ENCODE measurements at regions not wholly inside any gene's neighbourhood (a gene's known extent, or its start where the extent isn't known, plus 50 kb on each side); places are given as distances from the start of the nearest gene placed in this dataset.

DNA sequence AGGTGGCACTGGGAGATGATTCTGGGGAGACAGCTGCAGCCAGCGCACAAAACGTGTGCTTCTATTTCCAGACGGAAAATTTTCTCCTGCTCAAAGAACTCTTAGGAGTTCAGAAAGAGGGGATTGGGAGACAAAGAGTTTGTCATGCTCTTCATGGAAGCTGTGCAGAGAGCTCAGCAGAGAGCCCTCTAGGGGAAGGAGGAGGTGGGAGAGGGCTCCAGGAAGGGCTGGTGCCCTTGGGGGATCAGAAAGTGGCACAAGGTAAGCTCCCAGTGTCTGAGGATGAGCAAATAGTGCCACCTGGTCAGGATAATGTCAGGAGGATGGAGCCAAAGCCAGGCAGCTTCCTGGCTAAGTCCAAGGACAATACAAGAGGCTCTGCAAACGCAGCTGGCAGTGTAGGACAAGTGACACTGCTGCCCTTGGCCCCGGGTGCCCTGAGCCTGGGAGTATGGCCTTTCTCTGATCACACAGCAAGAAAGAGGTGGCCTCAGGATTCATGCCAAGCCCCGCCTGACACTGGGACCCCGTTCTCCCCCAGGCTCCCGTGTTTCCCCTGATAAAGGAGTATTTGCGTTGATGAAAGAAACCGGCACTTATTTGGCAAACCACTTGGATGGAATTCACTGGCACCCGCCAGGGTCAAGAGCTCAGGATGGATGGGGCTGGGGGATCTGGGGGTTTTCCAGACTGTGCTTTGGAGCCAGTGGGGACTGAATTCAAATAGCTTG, 254.0 kb downstream of the PTPRU start:
- no peak for ATAC-seq
- DNase-seq (ENCODE audit: missing footprints): no peak
- intact Hi-C loops (cut with DNase I): no loop called here

DNA sequence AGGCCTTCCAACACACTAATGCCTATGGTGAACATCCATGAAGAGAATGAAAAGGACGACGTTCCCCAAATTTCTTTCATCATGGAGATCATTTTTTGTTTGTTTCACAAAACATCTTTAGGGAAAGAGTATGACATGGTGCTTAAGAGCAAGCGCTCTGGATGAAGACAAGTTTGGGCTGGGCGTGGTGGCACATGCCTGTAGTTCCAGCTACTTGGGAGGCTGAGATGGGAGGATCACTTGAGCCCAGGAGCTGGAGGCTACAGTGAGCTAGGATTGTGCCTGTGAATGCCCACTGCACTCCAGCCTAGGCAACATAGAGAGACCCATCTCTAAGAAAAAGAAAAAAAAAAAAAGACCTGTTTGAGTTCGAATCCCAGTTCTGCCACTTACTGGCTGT, 253.1 kb downstream of the PTPRU start:
- intact Hi-C loops (cut with DNase I): no loop called here
- ATAC-seq: no peak
- DNase-seq (ENCODE audit: missing footprints): no peak

- ATAC-seq: no peak
- intact Hi-C loops (cut with DNase I): no loop called here
- no peak for DNase-seq (ENCODE audit: missing footprints)
Measured at GRCh38 chr1:29488794-29489311, 252.5 kb downstream of the PTPRU start.

DNA sequence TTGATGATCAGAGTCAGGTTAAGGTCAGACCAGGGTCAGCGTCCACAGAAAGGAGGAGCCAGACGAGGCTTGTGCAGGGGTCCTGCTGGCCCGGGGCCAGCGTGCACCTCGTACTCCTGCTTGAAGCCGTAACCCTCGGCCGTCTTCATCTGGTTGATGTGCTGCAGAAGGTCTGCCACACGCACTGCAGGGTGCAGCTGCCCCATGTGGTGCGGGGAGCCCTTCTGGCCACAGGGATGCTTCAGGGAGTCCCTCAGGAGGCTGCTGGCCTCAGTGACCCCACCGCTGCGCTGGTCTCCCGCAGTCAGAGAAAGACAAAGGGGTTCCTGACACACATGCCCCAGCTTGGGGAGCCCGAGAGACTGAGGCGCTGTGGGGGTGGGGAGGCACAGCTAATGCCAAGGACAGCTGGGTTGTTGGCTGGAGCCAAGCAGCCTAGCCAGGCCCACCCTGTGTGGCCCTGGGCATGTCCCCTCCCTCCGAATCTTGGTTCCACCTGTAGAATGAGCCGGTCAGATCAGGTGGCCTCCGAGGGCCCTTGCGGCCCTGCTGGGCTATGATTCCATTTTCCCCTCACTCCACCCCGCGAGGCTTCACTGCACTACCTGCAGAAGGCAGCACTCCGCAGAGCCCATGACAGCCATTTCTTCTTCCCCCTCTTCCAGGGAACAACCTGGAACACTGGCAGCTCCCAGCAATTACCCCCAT, 251.9 kb downstream of the PTPRU start:
- ATAC-seq: no peak
- intact Hi-C loops (cut with DNase I): no loop called here
- no peak for DNase-seq (ENCODE audit: missing footprints)

DNA sequence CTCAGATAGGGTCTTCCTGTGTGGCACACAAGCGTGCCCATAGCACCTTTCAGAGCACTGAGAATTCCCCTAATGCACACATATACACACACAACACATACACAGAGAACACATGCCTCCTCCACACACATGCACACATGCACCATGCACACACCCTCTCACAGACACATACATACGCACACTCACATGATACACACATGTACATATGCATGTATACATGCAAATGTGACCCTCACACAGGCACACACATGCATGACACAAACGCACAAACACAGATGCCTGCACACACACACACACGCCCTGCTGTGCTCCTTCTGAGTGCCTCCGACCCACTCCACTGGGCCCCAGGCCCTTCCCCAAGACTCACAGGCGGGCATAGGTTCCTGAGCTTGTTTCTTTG, 251.0 kb downstream of the PTPRU start:
- intact Hi-C loops (cut with DNase I): no loop called here

GRCh38 chr1:29485096-29485925, 249.0 kb downstream of the PTPRU start:
- DNase-seq (ENCODE audit: missing footprints) (no peak), ATAC-seq (no peak)
- intact Hi-C loops (cut with DNase I): no loop called here

More for the DNA sequence above, 251.0 kb downstream of the PTPRU start:
- DNase-seq (ENCODE audit: missing footprints) (no peak), ATAC-seq (no peak)

GRCh38 chr1:29482991-29483390, 246.7 kb downstream of the PTPRU start:
- ATAC-seq (no peak), DNase-seq (ENCODE audit: missing footprints) (no peak)
- intact Hi-C loops (cut with DNase I): no loop called here

GRCh38 chr1:29482064-29482463, 245.7 kb downstream of the PTPRU start:
- no peak for ATAC-seq
- intact Hi-C loops (cut with DNase I): no loop called here

DNA sequence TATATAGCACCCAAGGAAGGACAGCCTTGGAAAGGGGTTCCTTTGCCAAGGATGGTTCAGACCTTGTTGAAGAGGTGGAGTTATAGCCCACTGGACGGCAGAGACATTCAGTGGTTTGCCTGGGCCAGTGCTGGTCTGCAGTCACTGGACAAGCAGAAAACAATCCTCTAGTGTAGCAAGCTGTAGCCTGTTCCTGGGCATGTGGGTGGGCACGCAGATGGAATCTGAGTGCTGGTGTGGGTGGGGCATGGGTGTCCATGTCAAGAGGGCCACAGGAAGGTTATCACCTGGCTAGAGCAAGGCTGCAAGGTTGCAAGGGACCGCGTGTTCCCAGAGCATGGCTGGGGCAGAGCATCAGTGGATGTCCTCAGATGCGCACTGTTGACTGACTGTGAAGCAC, 244.7 kb downstream of the PTPRU start:
- ATAC-seq (no peak), DNase-seq (ENCODE audit: missing footprints) (no peak)
- intact Hi-C loops (cut with DNase I): no loop called here

More at GRCh38 chr1:29482064-29482463, 245.7 kb downstream of the PTPRU start:
- DNase-seq (ENCODE audit: missing footprints): no peak

- intact Hi-C loops (cut with DNase I): no loop called here
- ATAC-seq: no peak
Measured at GRCh38 chr1:29478879-29479278, 242.6 kb downstream of the PTPRU start.

GRCh38 chr1:29478151-29478791, 241.9 kb downstream of the PTPRU start:
- ATAC-seq (no peak), DNase-seq (ENCODE audit: missing footprints) (no peak)
- intact Hi-C loops (cut with DNase I): no loop called here

More at GRCh38 chr1:29478879-29479278, 242.6 kb downstream of the PTPRU start:
- no peak for DNase-seq (ENCODE audit: missing footprints)

GRCh38 chr1:29475326-29475725, 239.0 kb downstream of the PTPRU start:
- ATAC-seq: no peak
- no peak for DNase-seq (ENCODE audit: missing footprints)
- intact Hi-C loops (cut with DNase I): no loop called here

GRCh38 chr1:29474274-29475244, 238.2 kb downstream of the PTPRU start:
- no peak for DNase-seq (ENCODE audit: missing footprints)

DNA sequence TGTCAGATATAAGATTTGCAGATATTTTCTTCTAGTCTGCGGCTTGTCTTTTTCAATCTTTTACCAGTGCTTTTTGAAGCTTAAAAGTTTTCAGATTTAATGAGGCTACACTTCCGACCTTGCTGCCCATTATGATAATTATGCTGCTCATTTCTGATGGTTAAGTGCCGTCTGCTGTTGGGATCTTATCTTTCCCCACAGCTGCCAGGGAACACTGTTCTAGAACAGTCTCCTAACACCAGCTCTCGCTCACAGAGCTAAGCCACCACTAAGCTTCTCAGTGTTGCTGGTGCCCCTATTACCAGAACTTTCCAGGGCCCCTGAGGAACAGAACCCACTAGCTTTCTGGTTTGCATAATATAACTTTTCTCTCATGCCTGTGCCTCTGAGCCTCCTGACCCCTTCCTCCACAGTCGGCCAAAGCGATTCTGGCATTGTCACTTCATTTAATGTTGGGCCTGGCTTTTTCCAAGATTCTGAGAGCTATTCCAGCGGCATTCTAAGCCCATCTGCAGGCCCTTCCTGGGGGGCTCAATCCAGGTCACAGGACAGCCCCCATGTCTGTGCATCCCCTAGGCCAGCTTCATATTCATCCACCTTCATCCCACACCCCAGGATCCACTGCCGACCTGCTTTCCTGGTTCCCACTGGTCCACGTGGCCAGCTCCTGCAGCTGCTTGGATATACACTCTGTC, 237.0 kb downstream of the PTPRU start:
- intact Hi-C loops (cut with DNase I): no loop called here
- no peak for ATAC-seq
- no peak for DNase-seq (ENCODE audit: missing footprints)

More at GRCh38 chr1:29474274-29475244, 238.2 kb downstream of the PTPRU start:
- intact Hi-C loops (cut with DNase I): no loop called here
- ATAC-seq: no peak

DNA sequence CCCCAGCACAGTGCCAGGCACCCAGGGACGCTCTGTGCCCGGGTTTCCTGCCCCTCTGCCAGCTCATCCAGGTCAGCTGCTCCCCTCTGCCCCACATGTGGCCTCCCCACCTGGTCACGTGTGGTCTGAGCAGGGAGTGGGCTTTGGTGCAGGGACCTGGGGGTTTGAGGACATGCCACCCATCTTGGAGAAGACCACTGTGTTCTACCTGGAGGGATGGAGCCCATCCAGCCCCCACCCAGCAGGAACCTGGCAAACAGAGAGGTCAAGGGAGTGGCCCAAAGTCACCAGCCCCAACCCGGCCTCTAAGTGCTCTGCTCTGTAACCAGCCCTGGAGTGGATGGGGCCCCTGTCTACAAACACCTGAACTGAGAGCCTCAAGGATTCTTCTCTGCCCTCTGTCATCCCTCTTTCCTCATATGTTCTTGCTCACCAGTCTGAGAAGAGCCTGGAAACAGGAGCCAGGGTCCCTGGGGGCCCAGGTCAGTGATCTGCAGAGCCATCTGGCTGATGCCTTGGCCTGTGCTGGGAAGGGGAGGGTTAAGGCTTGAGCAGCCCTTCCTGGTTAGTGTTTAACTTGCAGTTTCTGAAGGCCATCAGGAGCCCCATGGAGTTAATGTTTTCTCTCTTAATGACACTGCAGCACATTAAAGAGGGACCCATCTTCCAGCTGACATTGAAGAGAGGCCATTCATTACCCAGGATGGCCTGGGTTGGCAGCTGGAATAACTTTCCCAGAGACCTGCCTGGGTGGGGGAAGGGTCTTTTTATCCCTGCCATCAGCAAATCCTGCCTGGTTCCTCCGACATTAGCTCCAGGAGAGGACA, 235.4 kb downstream of the PTPRU start:
- peak; percentile 47 for DNase-seq (ENCODE audit: missing footprints)
- intact Hi-C loops (cut with DNase I): no loop called here
- ATAC-seq: no peak

- no peak for ATAC-seq
- DNase-seq (ENCODE audit: missing footprints): no peak
- intact Hi-C loops (cut with DNase I): no loop called here
Measured at GRCh38 chr1:29470788-29471119, 234.4 kb downstream of the PTPRU start.
